ENCODE measurements at regions not wholly inside any gene's neighbourhood (a gene's known extent, or its start where the extent isn't known, plus 50 kb on each side); places are given as distances from the start of the nearest gene placed in this dataset.

DNA sequence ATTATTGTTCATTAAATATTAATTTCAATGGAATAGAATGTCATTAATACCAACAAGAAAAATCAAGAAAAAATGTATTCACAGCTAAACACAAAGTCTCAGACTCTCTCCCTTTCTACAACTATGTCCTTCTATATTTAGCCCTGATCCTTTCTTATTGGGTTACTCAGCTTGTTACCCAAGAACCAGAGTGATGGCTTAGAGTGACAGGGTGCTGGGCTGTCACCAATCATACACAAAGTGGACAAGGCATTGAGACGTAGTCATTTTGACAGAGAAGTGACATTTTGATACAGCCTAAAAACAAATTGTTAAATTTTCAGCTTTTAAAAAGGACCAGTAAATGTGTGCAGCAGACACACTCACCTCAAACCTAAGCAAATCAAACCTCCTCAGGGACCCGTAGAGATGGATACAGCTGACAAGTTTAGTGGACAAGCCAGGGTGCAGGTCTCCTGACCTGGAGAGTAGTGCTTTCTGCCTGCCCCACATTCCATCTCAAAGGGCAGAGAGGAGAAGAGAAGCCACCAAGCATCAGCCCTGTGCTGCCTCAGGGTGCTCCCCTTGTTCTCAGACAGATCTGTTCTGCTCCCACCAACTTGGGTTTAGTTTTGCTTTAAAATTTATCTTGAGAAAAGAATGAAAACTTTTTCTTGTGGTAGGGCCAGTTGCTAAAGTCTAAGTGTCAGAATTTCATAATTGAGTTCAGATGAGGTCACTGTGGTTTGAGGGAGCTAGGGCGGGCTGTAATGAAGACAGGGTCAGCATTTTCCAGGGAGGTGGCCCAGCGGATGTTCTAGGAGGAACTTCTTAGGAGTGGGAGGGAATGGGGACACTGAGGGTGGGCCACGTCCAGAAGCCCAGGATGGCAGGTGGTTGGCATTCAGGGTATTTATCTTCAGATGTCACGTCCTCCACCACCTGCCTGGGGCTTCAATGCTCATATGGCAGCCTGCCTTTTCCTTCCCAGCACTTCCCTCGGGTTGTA lies 136.5 kb upstream of the TBL1XR1 start:
- Histone ChIP-seq H3K4me3 (ENCODE audit: low read length) (no peak overlapping the region), H3K79me2 (ENCODE audit: control insufficient read depth, low read length) (no peaks in the 10 kb centered on the region), H3K27me3 (ENCODE audit: control insufficient read depth, low read length) (no peaks in the 10 kb centered on the region), H3K27ac (ENCODE audit: low read depth, low read length) (no peak overlapping the region), H3F3A (ENCODE audit: control insufficient read depth, insufficient read depth) (no peaks in the 10 kb centered on the region), H4K20me1 (ENCODE audit: control insufficient read depth, insufficient read depth, low read depth, low read length) (no peaks in the 10 kb centered on the region), H3K4me1 (ENCODE audit: control insufficient read depth, low read length) (peaks cover 32% of the 10 kb centered on the region), H3K9me2 (replicated peaks; ENCODE audit: control insufficient read depth, low read length) (no peaks in the 10 kb centered on the region), H3K4me2 (ENCODE audit: low read length) (no peak overlapping the region), H3K36me3 (ENCODE audit: control insufficient read depth, low read length) (no peaks in the 10 kb centered on the region), H3K9me3 (ENCODE audit: control insufficient read depth, insufficient read depth, low read length) (no peaks in the 10 kb centered on the region)
- TF ChIP-seq, protein P1, sequence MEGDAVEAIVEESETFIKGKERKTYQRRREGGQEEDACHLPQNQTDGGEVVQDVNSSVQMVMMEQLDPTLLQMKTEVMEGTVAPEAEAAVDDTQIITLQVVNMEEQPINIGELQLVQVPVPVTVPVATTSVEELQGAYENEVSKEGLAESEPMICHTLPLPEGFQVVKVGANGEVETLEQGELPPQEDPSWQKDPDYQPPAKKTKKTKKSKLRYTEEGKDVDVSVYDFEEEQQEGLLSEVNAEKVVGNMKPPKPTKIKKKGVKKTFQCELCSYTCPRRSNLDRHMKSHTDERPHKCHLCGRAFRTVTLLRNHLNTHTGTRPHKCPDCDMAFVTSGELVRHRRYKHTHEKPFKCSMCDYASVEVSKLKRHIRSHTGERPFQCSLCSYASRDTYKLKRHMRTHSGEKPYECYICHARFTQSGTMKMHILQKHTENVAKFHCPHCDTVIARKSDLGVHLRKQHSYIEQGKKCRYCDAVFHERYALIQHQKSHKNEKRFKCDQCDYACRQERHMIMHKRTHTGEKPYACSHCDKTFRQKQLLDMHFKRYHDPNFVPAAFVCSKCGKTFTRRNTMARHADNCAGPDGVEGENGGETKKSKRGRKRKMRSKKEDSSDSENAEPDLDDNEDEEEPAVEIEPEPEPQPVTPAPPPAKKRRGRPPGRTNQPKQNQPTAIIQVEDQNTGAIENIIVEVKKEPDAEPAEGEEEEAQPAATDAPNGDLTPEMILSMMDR (IDR thresholded peaks at IDR 0.05; ENCODE audit: low read depth, low read length, poor library complexity, severe bottlenecking), result no peak
- TF ChIP-seq EZH2phosphoT487 (IDR thresholded peaks at IDR 0.05; ENCODE audit: borderline replicate concordance, low read length), result no peak

DNA sequence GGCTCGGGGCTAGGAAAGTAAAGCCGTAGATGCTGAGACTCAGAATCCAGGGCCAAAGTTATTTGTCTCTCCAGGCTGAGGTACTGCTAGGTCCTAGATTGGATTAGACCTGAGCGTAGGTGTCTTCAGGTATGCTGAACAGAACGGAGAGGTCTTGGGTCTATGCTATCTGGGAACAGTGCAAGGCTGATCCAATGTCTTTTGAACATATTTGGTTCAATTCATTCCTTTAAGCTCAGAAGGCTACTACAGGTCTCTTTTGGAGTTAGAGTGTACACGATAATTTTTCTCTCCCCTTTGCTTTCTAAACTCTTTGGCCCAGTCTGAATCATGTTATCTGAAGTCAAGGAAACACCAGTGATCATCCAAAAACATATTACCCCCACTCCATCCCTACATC lies 137.5 kb upstream of the TBL1XR1 start:
- H3K27me3 ChIP-seq (ENCODE audit: control insufficient read depth, low read length), result no peaks in the 10 kb centered on the region
- H3K9me2 ChIP-seq (replicated peaks; ENCODE audit: control insufficient read depth, low read length), result no peaks in the 10 kb centered on the region
- H3K4me2 ChIP-seq (ENCODE audit: low read length), result no peak overlapping the region
- H3K79me2 ChIP-seq (ENCODE audit: control insufficient read depth, low read length), result no peaks in the 10 kb centered on the region
- no peak for TF ChIP-seq EZH2phosphoT487 (IDR thresholded peaks at IDR 0.05; ENCODE audit: borderline replicate concordance, low read length)
- TF ChIP-seq, protein P1 (IDR thresholded peaks at IDR 0.05; ENCODE audit: low read depth, low read length, poor library complexity, severe bottlenecking), result no peak
- H4K20me1 ChIP-seq (ENCODE audit: control insufficient read depth, insufficient read depth, low read depth, low read length), result no peaks in the 10 kb centered on the region
- H3K4me1 ChIP-seq (ENCODE audit: control insufficient read depth, low read length), result peaks cover 40% of the 10 kb centered on the region
- H3K4me3 ChIP-seq (ENCODE audit: low read length), result no peak overlapping the region
- no peaks in the 10 kb centered on the region for H3K9me3 ChIP-seq (ENCODE audit: control insufficient read depth, insufficient read depth, low read length)
- H3K27ac ChIP-seq (ENCODE audit: low read depth, low read length), result no peak overlapping the region
- no peaks in the 10 kb centered on the region for H3K36me3 ChIP-seq (ENCODE audit: control insufficient read depth, low read length)
- H3F3A ChIP-seq (ENCODE audit: control insufficient read depth, insufficient read depth), result 0 out of 2 replicates have a peak, but pooled peaks cover 3% of the 10 kb centered on the region

DNA sequence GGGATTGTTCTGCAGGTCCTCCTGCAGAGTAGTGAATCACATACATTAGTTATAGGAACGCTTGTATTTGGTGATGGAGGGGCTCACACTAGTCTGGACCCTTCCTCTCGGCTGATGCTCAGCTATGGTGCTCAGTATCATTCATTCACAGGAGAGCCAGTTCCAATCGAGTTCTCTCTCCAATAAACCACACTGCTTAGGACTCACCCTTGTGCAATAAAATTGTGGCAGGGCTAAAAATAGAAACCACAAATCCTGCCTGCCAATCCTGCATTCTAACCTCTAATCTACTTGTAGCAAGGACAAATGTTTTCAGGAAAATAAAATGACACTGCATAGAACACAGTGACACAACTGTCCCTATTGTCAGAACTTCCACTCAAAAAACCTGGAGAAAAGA lies 138.4 kb upstream of the TBL1XR1 start:
- Histone ChIP-seq H3K4me2 (ENCODE audit: low read length) (no peak overlapping the region), H3K9me3 (ENCODE audit: control insufficient read depth, insufficient read depth, low read length) (no peaks in the 10 kb centered on the region), H3K4me3 (ENCODE audit: low read length) (no peak overlapping the region), H3K9me2 (replicated peaks; ENCODE audit: control insufficient read depth, low read length) (no peaks in the 10 kb centered on the region), H4K20me1 (ENCODE audit: control insufficient read depth, insufficient read depth, low read depth, low read length) (no peaks in the 10 kb centered on the region), H3K4me1 (ENCODE audit: control insufficient read depth, low read length) (peaks cover 40% of the 10 kb centered on the region), H3F3A (ENCODE audit: control insufficient read depth, insufficient read depth) (0 out of 2 replicates have a peak, but pooled peaks cover 3% of the 10 kb centered on the region), H3K27ac (ENCODE audit: low read depth, low read length) (no peak overlapping the region), H3K27me3 (ENCODE audit: control insufficient read depth, low read length) (no peaks in the 10 kb centered on the region), H3K36me3 (ENCODE audit: control insufficient read depth, low read length) (no peaks in the 10 kb centered on the region), H3K79me2 (ENCODE audit: control insufficient read depth, low read length) (no peaks in the 10 kb centered on the region)
- TF ChIP-seq, protein P1 (IDR thresholded peaks at IDR 0.05; ENCODE audit: low read depth, low read length, poor library complexity, severe bottlenecking), result no peak
- TF ChIP-seq EZH2phosphoT487 (IDR thresholded peaks at IDR 0.05; ENCODE audit: borderline replicate concordance, low read length), result no peak
